Peyer's patch (tissue), 4 donors: ENCODE measurements at regions not wholly inside any gene's neighbourhood (a gene's known extent, or its start where the extent isn't known, plus 50 kb on each side); places are given as distances from the start of the nearest gene placed in this dataset.

Source experiments
- CTCF ChIP-seq, 6 experiments: fragments of 450-650 bp in 4 of 6; fragments of 200-600 bp in 2 of 6; sonication (generic) in 1 of 6; IDR thresholded peaks; one replicate each; pipeline ENCODE4 v1.5.1; 2017 to 2019; ENCODE audit warnings: antibody characterized with exemption in 6 of 6, mild to moderate bottlenecking in 3 of 6, moderate library complexity in 1 of 6
- POLR2A ChIP-seq, 2 donors: fragments of 450-650 bp; IDR thresholded peaks; one replicate each; pipeline ENCODE4 v1.5.1; 2017; ENCODE audit warnings: antibody characterized with exemption in 2 of 2, mild to moderate bottlenecking in 2 of 2, moderate library complexity in 2 of 2

- TF ChIP-seq CTCF (IDR thresholded peaks at IDR 0.05) (no peak), POLR2A (IDR thresholded peaks at IDR 0.05) (no peak)
These were observed 558.4 kb upstream of the CDH4 start for GRCh38 chr20:60693496-60694133.
